Progenitor cell of endocrine pancreas (in vitro differentiated cells): ENCODE measurements at regions not wholly inside any gene's neighbourhood (a gene's known extent, or its start where the extent isn't known, plus 50 kb on each side); places are given as distances from the start of the nearest gene placed in this dataset.

Experiments used
- DNase-seq: peaks from one replicate; pipeline ENCODE4 v3.0.0; 2021; ENCODE audit warnings: low spot score; ENCODE audit not compliant: unreplicated experiment
- H3K27ac Mint-ChIP-seq: 2 replicates; pipeline ENCODE4 v1.8.0; 2021; ENCODE audit warnings: mild to moderate bottlenecking, moderate library complexity, mixed read lengths
- H3K27me3 Mint-ChIP-seq: 2 replicates; pipeline ENCODE4 v1.8.0; 2021; ENCODE audit warnings: mixed read lengths
- H3K36me3 Mint-ChIP-seq: 2 replicates; pipeline ENCODE4 v1.8.0; 2022; ENCODE audit warnings: mixed read lengths; ENCODE audit not compliant: insufficient read depth
- H3K4me1 Mint-ChIP-seq: 2 replicates; pipeline ENCODE4 v1.8.0; 2021; ENCODE audit warnings: low read depth, mixed read lengths
- H3K4me3 Mint-ChIP-seq: 2 replicates; pipeline ENCODE4 v1.8.0; 2021; ENCODE audit warnings: low read depth, mild to moderate bottlenecking, moderate library complexity, mixed read lengths
- H3K9me3 Mint-ChIP-seq: 2 replicates; pipeline ENCODE4 v1.8.0; 2021; ENCODE audit warnings: low read depth, mixed read lengths
- CTCF ChIP-seq: fragments of 200-600 bp; sonication (generic); IDR thresholded peaks from one replicate; pipeline ENCODE4 v1.5.0; 2021; ENCODE audit warnings: antibody characterized with exemption, mild to moderate bottlenecking; ENCODE audit not compliant: unreplicated experiment

- DNase-seq: no peak
- Mint-ChIP-seq H3K4me1 (peaks cover 44% of the 10 kb centered on the region), H3K27ac (no peak overlapping the region), H3K4me3 (no peak overlapping the region), H3K9me3 (no peaks in the 10 kb centered on the region), H3K36me3 (no peaks in the 10 kb centered on the region), H3K27me3 (no peaks in the 10 kb centered on the region)
- no peak for TF ChIP-seq CTCF
These were observed 402.9 kb downstream of the TBL1XR1 start for GRCh38 chr3:176794406-176794805.

- Mint-ChIP-seq H3K36me3 (no peaks in the 10 kb centered on the region), H3K27me3 (no peaks in the 10 kb centered on the region), H3K9me3 (no peaks in the 10 kb centered on the region), H3K4me1 (peaks cover 12% of the 10 kb centered on the region), H3K27ac (no peak overlapping the region), H3K4me3 (no peak overlapping the region)
- no peak for DNase-seq
- no peak for TF ChIP-seq CTCF
These were observed 407.3 kb downstream of the TBL1XR1 start for GRCh38 chr3:176789947-176790346.

- H3K4me3 Mint-ChIP-seq: no peak overlapping the region
- no peaks in the 10 kb centered on the region for H3K36me3 Mint-ChIP-seq
- DNase-seq: no peak
- peaks cover 8% of the 10 kb centered on the region for H3K4me1 Mint-ChIP-seq
- H3K27me3 Mint-ChIP-seq: no peaks in the 10 kb centered on the region
- H3K9me3 Mint-ChIP-seq: no peaks in the 10 kb centered on the region
- H3K27ac Mint-ChIP-seq: no peak overlapping the region
- TF ChIP-seq CTCF: no peak
These were observed 408.0 kb downstream of the TBL1XR1 start for GRCh38 chr3:176789281-176789705.

GRCh38 chr3:176787506-176787905 is 409.8 kb downstream of the TBL1XR1 start:
- H3K27ac Mint-ChIP-seq: no peak overlapping the region
- no peaks in the 10 kb centered on the region for H3K9me3 Mint-ChIP-seq
- TF ChIP-seq CTCF: no peak

GRCh38 chr3:176785171-176785570 is 412.1 kb downstream of the TBL1XR1 start:
- DNase-seq: no peak
- H3K27me3 Mint-ChIP-seq: no peaks in the 10 kb centered on the region
- TF ChIP-seq CTCF: no peak
- H3K27ac Mint-ChIP-seq: no peak overlapping the region
- H3K9me3 Mint-ChIP-seq: no peaks in the 10 kb centered on the region
- no peak overlapping the region for H3K4me3 Mint-ChIP-seq
- H3K4me1 Mint-ChIP-seq: no peaks in the 10 kb centered on the region
- no peaks in the 10 kb centered on the region for H3K36me3 Mint-ChIP-seq

More at GRCh38 chr3:176787506-176787905, 409.8 kb downstream of the TBL1XR1 start:
- DNase-seq: no peak
- H3K36me3 Mint-ChIP-seq: no peaks in the 10 kb centered on the region
- no peaks in the 10 kb centered on the region for H3K27me3 Mint-ChIP-seq
- peaks cover 5% of the 10 kb centered on the region for H3K4me1 Mint-ChIP-seq
- no peak overlapping the region for H3K4me3 Mint-ChIP-seq
